Spleen (tissue), 11 donors: ENCODE measurements at regions not wholly inside any gene's neighbourhood (a gene's known extent, or its start where the extent isn't known, plus 50 kb on each side); places are given as distances from the start of the nearest gene placed in this dataset.

ENCODE experiments used
- DNase-seq: peaks from one replicate; pipeline ENCODE4 v3.0.0-alpha.2; 2020
- H3K27ac ChIP-seq, 8 donors: fragments of 200-600 bp; sonication (generic) in 7 of 8; 1 replicate in 4 of 8; 2 replicates in 4 of 8; pipeline versions ENCODE4 v1.5.0 to v1.8.0; 2016 to 2021; ENCODE audit warnings: inconsistent platforms in 4 of 8, mild to moderate bottlenecking in 4 of 8, moderate library complexity in 1 of 8
- H3K27me3 ChIP-seq, 7 donors: fragments of 200-600 bp; sonication (generic) in 6 of 7; replicated peaks in 1 of 7; 1 replicate in 4 of 7; 2 replicates in 3 of 7; pipeline versions ENCODE4 v1.5.0 to v1.8.0; 2016 to 2021; ENCODE audit warnings: inconsistent platforms in 3 of 7, mild to moderate bottlenecking in 1 of 7
- H3K36me3 ChIP-seq, 6 donors: fragments of 200-600 bp; sonication (generic) in 5 of 6; 1 replicate in 4 of 6; 2 replicates in 2 of 6; pipeline versions ENCODE4 v1.5.0 to v1.8.0; 2016 to 2021; ENCODE audit warnings: inconsistent platforms in 2 of 6
- H3K4me1 ChIP-seq, 6 donors: fragments of 200-600 bp; sonication (generic) in 5 of 6; 1 replicate in 3 of 6; 2 replicates in 3 of 6; pipeline versions ENCODE4 v1.5.0 to v1.8.0; 2016 to 2021; ENCODE audit warnings: inconsistent platforms in 3 of 6
- H3K4me3 ChIP-seq, 8 donors: fragments of 200-600 bp; sonication (generic) in 7 of 8; 1 replicate in 4 of 8; 2 replicates in 4 of 8; pipeline versions ENCODE4 v1.5.0 to v1.8.0; 2016 to 2021; ENCODE audit warnings: inconsistent platforms in 4 of 8, mild to moderate bottlenecking in 4 of 8, moderate library complexity in 2 of 8
- H3K9me3 ChIP-seq, 8 donors: fragments of 200-600 bp; sonication (generic) in 7 of 8; 1 replicate in 4 of 8; 2 replicates in 4 of 8; pipeline versions ENCODE4 v1.5.0 to v1.8.0; 2016 to 2021; ENCODE audit warnings: inconsistent platforms in 4 of 8
- POLR2A ChIP-seq, 3 donors: fragments of 450-650 bp; IDR thresholded peaks; one replicate each; pipeline ENCODE4 v1.5.1; 2017; ENCODE audit warnings: antibody characterized with exemption in 3 of 3, mild to moderate bottlenecking in 1 of 3
- POLR2AphosphoS5 ChIP-seq, 3 donors: sonication (generic); formaldehyde crosslinking; IDR thresholded peaks; one replicate each; pipeline ENCODE4 v1.5.1; 2017; ENCODE audit warnings: antibody characterized with exemption in 3 of 3
- WGBS, 5 donors: extraction: QIAGEN DNeasy Blood & Tissue Kit in 3 of 5; methylation state at CpG; one replicate each; pipeline versions ENCODE4 v1.1.5 to v1.1.7; 2013 to 2018; 5-methylcytosine and 5-hydroxymethylcytosine counted together
- intact Hi-C: fragments of 100-400 bp; cut with DNase I; formaldehyde crosslinking; loops from one replicate; pipeline ENCODE4 v1.15.0; 2023; ENCODE audit warnings: low total_unique reads
- TF ChIP-seq, protein P1 (sequence below), 11 experiments: fragments of 200-600 bp in 7 of 11; fragments of 450-650 bp in 4 of 11; sonication (generic) in 4 of 11; IDR thresholded peaks in 8 of 11; conservative IDR thresholded peaks in 3 of 11; 1 replicate in 7 of 11; 2 replicates in 4 of 11; pipeline versions ENCODE4 v1.4.0 to v1.8.0; 2016 to 2021; ENCODE audit warnings: antibody characterized with exemption in 11 of 11, inconsistent platforms in 4 of 11, mild to moderate bottlenecking in 1 of 11
- donor health status: healthy with polysubstance abuse.
- donor health status: DM: no; HTN: no; CAD: no; lungs with moderate emphysema.
- donor health status: DM: no; HTN: no; CAD: no.
- donor health status: Bipolar disorder and iron deficiency.
- donor health status: healthy.
- donor health status: DM: no; HTN: no; CAD: no.
- donor health status: DM: yes; HTN: yes; CAD: no.

- H3K4me3 ChIP-seq = no peak overlapping the region
- no peaks in the 10 kb centered on the region for H3K9me3 ChIP-seq
- H3K27me3 ChIP-seq = no peaks in the 10 kb centered on the region
- no peaks in the 10 kb centered on the region for H3K36me3 ChIP-seq
- intact Hi-C loops = no loop called here
- DNase-seq = no peak
- no peak for TF ChIP-seq POLR2AphosphoS5 (IDR thresholded peaks at IDR 0.05)
- no peak for TF ChIP-seq POLR2A (IDR thresholded peaks at IDR 0.05)
- TF ChIP-seq, protein P1, sequence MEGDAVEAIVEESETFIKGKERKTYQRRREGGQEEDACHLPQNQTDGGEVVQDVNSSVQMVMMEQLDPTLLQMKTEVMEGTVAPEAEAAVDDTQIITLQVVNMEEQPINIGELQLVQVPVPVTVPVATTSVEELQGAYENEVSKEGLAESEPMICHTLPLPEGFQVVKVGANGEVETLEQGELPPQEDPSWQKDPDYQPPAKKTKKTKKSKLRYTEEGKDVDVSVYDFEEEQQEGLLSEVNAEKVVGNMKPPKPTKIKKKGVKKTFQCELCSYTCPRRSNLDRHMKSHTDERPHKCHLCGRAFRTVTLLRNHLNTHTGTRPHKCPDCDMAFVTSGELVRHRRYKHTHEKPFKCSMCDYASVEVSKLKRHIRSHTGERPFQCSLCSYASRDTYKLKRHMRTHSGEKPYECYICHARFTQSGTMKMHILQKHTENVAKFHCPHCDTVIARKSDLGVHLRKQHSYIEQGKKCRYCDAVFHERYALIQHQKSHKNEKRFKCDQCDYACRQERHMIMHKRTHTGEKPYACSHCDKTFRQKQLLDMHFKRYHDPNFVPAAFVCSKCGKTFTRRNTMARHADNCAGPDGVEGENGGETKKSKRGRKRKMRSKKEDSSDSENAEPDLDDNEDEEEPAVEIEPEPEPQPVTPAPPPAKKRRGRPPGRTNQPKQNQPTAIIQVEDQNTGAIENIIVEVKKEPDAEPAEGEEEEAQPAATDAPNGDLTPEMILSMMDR (IDR thresholded peaks at IDR 0.05 in 8 of 11, conservative IDR thresholded peaks at IDR 0.05 in 3 of 11) = no peak
- no peaks in the 10 kb centered on the region for H3K4me1 ChIP-seq
- 69 to 90% (median 77%) methylated on average over 2 of the region's 2 CpGs for WGBS, 5 donors
- no peak overlapping the region for H3K27ac ChIP-seq
Observed at GRCh38 chr2:33812707-33813106, 213.6 kb upstream of the FAM98A start.

GRCh38 chr2:33810046-33810835, 211.1 kb upstream of the FAM98A start:
- no peak overlapping the region for H3K27ac ChIP-seq
- no peak overlapping the region for H3K4me3 ChIP-seq
- no peaks in the 10 kb centered on the region for H3K36me3 ChIP-seq
- no peaks in the 10 kb centered on the region for H3K27me3 ChIP-seq
- H3K4me1 ChIP-seq = no peaks in the 10 kb centered on the region
- TF ChIP-seq POLR2AphosphoS5 (IDR thresholded peaks at IDR 0.05) = no peak
- TF ChIP-seq, protein P1 (IDR thresholded peaks at IDR 0.05 in 8 of 11, conservative IDR thresholded peaks at IDR 0.05 in 3 of 11) = no peak
- no peak for TF ChIP-seq POLR2A (IDR thresholded peaks at IDR 0.05)
- H3K9me3 ChIP-seq = no peaks in the 10 kb centered on the region
- 79 to 90% (median 84%) methylated on average over 9 of the region's 9 CpGs for WGBS, 5 donors
- intact Hi-C loops = no loop called here
- no peak for DNase-seq

DNA sequence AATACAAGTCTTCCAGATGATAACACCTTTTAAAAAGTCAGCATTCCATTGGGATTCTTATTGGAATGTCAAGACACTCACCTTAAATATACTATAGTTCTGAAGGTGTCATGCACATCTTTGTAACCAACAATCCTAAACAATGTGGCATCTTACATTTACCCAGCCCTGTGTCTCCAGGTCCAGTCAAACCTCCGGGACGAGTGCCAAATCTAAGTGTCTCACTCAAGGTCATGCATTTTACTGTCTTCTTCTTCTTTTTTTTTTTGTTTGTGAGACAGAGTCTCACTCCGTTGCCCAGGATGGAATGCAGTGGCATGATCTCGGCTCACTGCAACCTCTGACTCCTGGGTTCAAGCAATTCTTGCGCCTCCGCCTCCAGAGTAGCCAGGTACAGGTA, 206.9 kb upstream of the FAM98A start:
- intact Hi-C loops = no loop called here
- no peak for TF ChIP-seq POLR2A (IDR thresholded peaks at IDR 0.05)
- TF ChIP-seq POLR2AphosphoS5 (IDR thresholded peaks at IDR 0.05) = no peak
- TF ChIP-seq, protein P1 (IDR thresholded peaks at IDR 0.05 in 8 of 11, conservative IDR thresholded peaks at IDR 0.05 in 3 of 11) = no peak
- no peak overlapping the region for H3K27ac ChIP-seq
- WGBS, 5 donors = 75 to 83% (median 81%) methylated on average over 6 of the region's 6 CpGs
- no peaks in the 10 kb centered on the region for H3K4me1 ChIP-seq
- H3K9me3 ChIP-seq = no peaks in the 10 kb centered on the region
- no peaks in the 10 kb centered on the region for H3K36me3 ChIP-seq
- DNase-seq = no peak
- H3K4me3 ChIP-seq = no peak overlapping the region
- H3K27me3 ChIP-seq = no peaks in the 10 kb centered on the region

DNA sequence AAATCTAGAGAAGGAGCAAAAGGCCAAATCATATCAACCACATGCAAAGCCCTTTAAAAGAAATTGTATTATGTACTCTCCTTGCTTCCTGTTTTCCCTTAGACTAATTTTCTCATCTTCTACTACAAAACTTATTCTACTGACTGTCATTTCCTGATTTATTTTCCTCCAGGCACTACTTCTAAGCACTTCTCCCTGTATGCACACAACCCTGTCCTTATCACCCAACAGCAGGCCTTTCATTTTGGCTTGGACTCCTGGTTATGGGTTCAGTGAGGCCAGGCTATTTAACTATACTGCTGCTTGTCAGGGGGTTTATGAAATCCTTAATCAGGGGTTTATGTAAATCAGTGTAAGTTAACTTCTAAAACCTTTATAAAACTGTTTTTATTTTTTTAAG, 205.1 kb upstream of the FAM98A start:
- intact Hi-C loops = no loop called here
- Histone ChIP-seq H3K27ac (peak overlapping the region in 1 of 8 donors; percentile 29), H3K36me3 (no peaks in the 10 kb centered on the region), H3K27me3 (no peaks in the 10 kb centered on the region), H3K9me3 (no peaks in the 10 kb centered on the region), H3K4me3 (no peak overlapping the region), H3K4me1 (no peaks in the 10 kb centered on the region)
- no peak for DNase-seq
- TF ChIP-seq POLR2A (IDR thresholded peaks at IDR 0.05) (no peak), POLR2AphosphoS5 (IDR thresholded peaks at IDR 0.05) (no peak)
- TF ChIP-seq, protein P1 (IDR thresholded peaks at IDR 0.05 in 8 of 11, conservative IDR thresholded peaks at IDR 0.05 in 3 of 11) = no peak
